Mammary epithelial cell (primary cell): ENCODE measurements at regions not wholly inside any gene's neighbourhood (a gene's known extent, or its start where the extent isn't known, plus 50 kb on each side); places are given as distances from the start of the nearest gene placed in this dataset.

Experiments
- CTCF ChIP-seq, 2 donors: IDR thresholded peaks in 1 of 2; conservative IDR thresholded peaks in 1 of 2; 2 replicates each; pipeline ENCODE4 v1.5.1; 2011 to 2012; ENCODE audit warnings: inconsistent platforms in 2 of 2, low read length in 2 of 2, mild to moderate bottlenecking in 2 of 2, control low read depth in 1 of 2, low read depth in 1 of 2; ENCODE audit not compliant: insufficient read depth in 1 of 2; ENCODE audit errors: extremely low read depth in 1 of 2
- EZH2 ChIP-seq: IDR thresholded peaks from 2 replicates; pipeline ENCODE4 v1.6.1; 2012; ENCODE audit warnings: low read length, inconsistent platforms, borderline replicate concordance

- no peak for TF ChIP-seq CTCF (conservative IDR thresholded peaks at IDR 0.05 in 1 of 2, IDR thresholded peaks at IDR 0.05 in 1 of 2; ENCODE audit: extremely low read depth in 1 of 2, insufficient read depth in 1 of 2, low read depth in 1 of 2, low read length in 2 of 2)
- TF ChIP-seq EZH2 = no peak
These were observed 61.4 kb upstream of the LMO2 start for GRCh38 chr11:33953289-33953688.
